ENCODE measurements at regions not wholly inside any gene's neighbourhood (a gene's known extent, or its start where the extent isn't known, plus 50 kb on each side); places are given as distances from the start of the nearest gene placed in this dataset.

- TF ChIP-seq POLR2A (IDR thresholded peaks at IDR 0.05) (no peak), CTCF (IDR thresholded peaks at IDR 0.05) (no peak)
Observed at GRCh38 chrX:149993989-149994388, 55.7 kb upstream of the EOLA2 start.
